K562 (cell line): ENCODE measurements at regions not wholly inside any gene's neighbourhood (a gene's known extent, or its start where the extent isn't known, plus 50 kb on each side); places are given as distances from the start of the nearest gene placed in this dataset.

ENCODE experiments used
- CEBPB ChIP-seq: fragments of 450-650 bp; IDR thresholded peaks from 2 replicates; pipeline ENCODE4 v1.6.1; 2016; ENCODE audit warnings: missing genetic modification characterization, missing compliant biosample characterization
- CHD4 ChIP-seq: fragments of 200-600 bp; sonication (generic); IDR thresholded peaks from 3 replicates; pipeline ENCODE4 v1.6.1; 2012; ENCODE audit warnings: low read depth, mild to moderate bottlenecking, mixed read lengths, low read length, inconsistent platforms; ENCODE audit not compliant: insufficient read depth, insufficient replicate concordance, poor library complexity, severe bottlenecking
- CREB1 ChIP-seq, 2 experiments: sonication (generic) in 1 of 2; formaldehyde crosslinking in 1 of 2; IDR thresholded peaks; 2 replicates each; pipeline versions ENCODE4 v1.6.1 to v1.8.0; 2012 to 2022; ENCODE audit warnings: inconsistent platforms in 1 of 2, mild to moderate bottlenecking in 1 of 2, missing genetic modification reagents in 1 of 2, moderate library complexity in 1 of 2
- POLR2A ChIP-seq: fragments of 450-650 bp; conservative IDR thresholded peaks from 2 replicates; pipeline ENCODE4 v1.6.1; 2016
- SIN3B ChIP-seq: fragments of 450-650 bp; IDR thresholded peaks from 2 replicates; pipeline ENCODE4 v1.6.1; 2017; ENCODE audit warnings: low read depth, mild to moderate bottlenecking, moderate library complexity
- SRF ChIP-seq, 2 experiments: fragments of 250-450, 450-650 bp in 1 of 2; sonication (Bioruptor Pico) in 1 of 2; sonication (generic) in 1 of 2; formaldehyde crosslinking; IDR thresholded peaks; 2 replicates each; pipeline versions ENCODE4 v1.5.0 to v1.5.1; 2020 to 2022; ENCODE audit warnings: mild to moderate bottlenecking in 1 of 2, missing genetic modification reagents in 1 of 2
- TF ChIP-seq, protein P1 (sequence below), 3 experiments: IDR thresholded peaks in 2 of 3; conservative IDR thresholded peaks in 1 of 3; 2 replicates each; pipeline ENCODE4 v1.5.1; 2011 to 2012; ENCODE audit warnings: low read length in 3 of 3, mild to moderate bottlenecking in 3 of 3, control low read depth in 2 of 3, improper control_type of control experiment in 1 of 3, inconsistent platforms in 1 of 3, low read depth in 1 of 3, mixed read lengths in 1 of 3, moderate library complexity in 1 of 3; ENCODE audit not compliant: insufficient read depth in 2 of 3

DNA sequence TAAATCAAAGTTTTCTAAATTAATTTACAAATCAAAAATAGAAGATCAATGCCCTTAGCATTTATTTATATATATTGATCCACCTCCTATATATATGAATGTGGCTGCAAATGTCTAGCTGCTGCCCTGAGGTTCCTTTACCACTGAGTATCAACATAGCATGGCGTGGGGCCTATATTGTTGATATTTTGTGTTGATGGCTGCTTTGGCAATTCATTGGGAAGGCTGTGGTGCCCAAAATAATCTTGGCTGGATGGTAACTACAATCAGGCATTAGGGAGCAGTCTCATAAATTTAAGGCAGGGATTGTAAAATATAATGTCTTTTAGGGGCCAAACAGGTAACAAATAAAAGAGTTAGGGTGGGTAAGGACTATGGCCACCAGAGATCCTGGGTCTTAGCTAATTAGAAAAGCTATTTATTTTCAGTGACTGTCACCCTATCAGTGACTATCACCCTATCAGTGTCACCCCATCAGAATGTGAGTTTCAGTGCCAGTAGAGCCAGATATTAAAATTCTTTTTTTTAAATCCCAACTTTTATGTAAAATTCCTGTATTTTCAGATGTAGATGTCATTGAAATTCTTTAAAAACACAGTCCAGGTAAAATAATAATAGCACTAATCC is 190.7 kb upstream of the PCSK5 start:
- TF ChIP-seq SIN3B: no peak
- no peak for TF ChIP-seq POLR2A
- TF ChIP-seq, protein P1, sequence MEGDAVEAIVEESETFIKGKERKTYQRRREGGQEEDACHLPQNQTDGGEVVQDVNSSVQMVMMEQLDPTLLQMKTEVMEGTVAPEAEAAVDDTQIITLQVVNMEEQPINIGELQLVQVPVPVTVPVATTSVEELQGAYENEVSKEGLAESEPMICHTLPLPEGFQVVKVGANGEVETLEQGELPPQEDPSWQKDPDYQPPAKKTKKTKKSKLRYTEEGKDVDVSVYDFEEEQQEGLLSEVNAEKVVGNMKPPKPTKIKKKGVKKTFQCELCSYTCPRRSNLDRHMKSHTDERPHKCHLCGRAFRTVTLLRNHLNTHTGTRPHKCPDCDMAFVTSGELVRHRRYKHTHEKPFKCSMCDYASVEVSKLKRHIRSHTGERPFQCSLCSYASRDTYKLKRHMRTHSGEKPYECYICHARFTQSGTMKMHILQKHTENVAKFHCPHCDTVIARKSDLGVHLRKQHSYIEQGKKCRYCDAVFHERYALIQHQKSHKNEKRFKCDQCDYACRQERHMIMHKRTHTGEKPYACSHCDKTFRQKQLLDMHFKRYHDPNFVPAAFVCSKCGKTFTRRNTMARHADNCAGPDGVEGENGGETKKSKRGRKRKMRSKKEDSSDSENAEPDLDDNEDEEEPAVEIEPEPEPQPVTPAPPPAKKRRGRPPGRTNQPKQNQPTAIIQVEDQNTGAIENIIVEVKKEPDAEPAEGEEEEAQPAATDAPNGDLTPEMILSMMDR (IDR thresholded peaks at IDR 0.05 in 2 of 3, conservative IDR thresholded peaks at IDR 0.05 in 1 of 3; ENCODE audit: insufficient read depth in 2 of 3, low read depth in 1 of 3, low read length in 3 of 3): no peak
- TF ChIP-seq CEBPB (tag): no peak
- no peak for TF ChIP-seq SRF (CRISPR knock-in tag; IDR thresholded peaks at IDR 0.05)
- no peak for TF ChIP-seq CREB1 (IDR thresholded peaks at IDR 0.05)
- TF ChIP-seq CREB1 (CRISPR knock-in tag; IDR thresholded peaks at IDR 0.05): no peak
- TF ChIP-seq CHD4: no peak
